ENCODE measurements at regions not wholly inside any gene's neighbourhood (a gene's known extent, or its start where the extent isn't known, plus 50 kb on each side); places are given as distances from the start of the nearest gene placed in this dataset.

GRCh38 chr4:155426953-155427352 is 50.2 kb upstream of the MAP9 start:
- no peak for DNase-seq (ENCODE audit: low read depth)
- no peak overlapping the region for H3K4me3 ChIP-seq (ENCODE audit: control insufficient read depth, low read depth, low read length)
- TF ChIP-seq CTCF (conservative IDR thresholded peaks at IDR 0.05; ENCODE audit: control insufficient read depth, insufficient read depth, low read depth, low read length), result no peak
